Uterus (tissue), 2 donors: ENCODE measurements at regions not wholly inside any gene's neighbourhood (a gene's known extent, or its start where the extent isn't known, plus 50 kb on each side); places are given as distances from the start of the nearest gene placed in this dataset.

Source experiments
- CTCF ChIP-seq, 4 experiments: fragments of 200-600 bp in 2 of 4; fragments of 450-650 bp in 2 of 4; sonication (generic) in 2 of 4; IDR thresholded peaks; one replicate each; pipeline ENCODE4 v1.5.1; 2016 to 2019; ENCODE audit warnings: antibody characterized with exemption in 4 of 4, mild to moderate bottlenecking in 2 of 4, moderate library complexity in 1 of 4
- POLR2A ChIP-seq, 2 donors: fragments of 450-650 bp; IDR thresholded peaks; one replicate each; pipeline ENCODE4 v1.6.1; 2016; ENCODE audit warnings: antibody characterized with exemption in 2 of 2, mild to moderate bottlenecking in 1 of 2, moderate library complexity in 1 of 2

DNA sequence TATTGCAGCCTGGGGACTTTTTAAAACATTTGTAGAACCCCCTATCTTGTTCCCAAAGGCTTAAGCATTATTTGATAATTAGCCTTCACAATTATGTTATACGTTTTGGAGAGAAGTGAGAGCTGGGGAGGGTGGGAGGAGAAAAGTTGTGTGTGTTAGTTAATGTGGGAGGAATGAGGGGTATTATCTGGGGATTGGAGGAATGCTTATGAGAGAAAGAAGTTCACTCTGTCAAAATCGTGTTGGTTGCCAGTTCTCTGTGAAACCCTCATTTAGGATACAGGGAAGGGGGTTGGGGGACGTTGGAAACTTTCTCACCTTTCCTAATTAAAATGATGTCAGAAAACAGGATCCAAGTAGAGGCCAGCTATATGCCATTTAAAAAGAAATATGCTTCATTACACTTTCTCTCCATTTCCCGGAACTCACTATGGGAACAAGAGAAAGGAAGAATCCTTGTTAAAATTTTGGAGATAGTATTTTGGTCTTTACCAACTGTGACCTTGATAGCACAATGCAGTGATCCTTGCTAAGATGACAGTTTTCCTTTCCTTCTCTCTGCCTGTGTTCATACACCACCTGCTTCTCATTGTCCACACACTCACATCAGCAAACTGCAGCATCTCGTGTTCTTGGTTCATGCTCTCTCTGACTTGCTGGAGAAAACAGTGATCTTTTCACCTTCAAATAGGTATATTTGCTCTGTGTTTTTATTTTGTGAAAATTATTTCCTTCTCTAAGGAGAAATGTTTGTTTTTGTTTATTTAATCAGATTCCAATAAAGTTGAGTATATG, 336.7 kb upstream of the CLINT1 start:
- no peak for TF ChIP-seq CTCF (IDR thresholded peaks at IDR 0.05)
- TF ChIP-seq POLR2A (IDR thresholded peaks at IDR 0.05): no peak
